ENCODE measurements at regions not wholly inside any gene's neighbourhood (a gene's known extent, or its start where the extent isn't known, plus 50 kb on each side); places are given as distances from the start of the nearest gene placed in this dataset.
"Not testable (repeated sequence)": the region's sequence is repeated elsewhere in the genome, so short reads cannot be mapped to it uniquely, and the experiment has no call there.

- DNase-seq: peak; percentile 56
These were observed 361.5 kb downstream of the RRAGC start for GRCh38 chr1:38497921-38498656.

DNA sequence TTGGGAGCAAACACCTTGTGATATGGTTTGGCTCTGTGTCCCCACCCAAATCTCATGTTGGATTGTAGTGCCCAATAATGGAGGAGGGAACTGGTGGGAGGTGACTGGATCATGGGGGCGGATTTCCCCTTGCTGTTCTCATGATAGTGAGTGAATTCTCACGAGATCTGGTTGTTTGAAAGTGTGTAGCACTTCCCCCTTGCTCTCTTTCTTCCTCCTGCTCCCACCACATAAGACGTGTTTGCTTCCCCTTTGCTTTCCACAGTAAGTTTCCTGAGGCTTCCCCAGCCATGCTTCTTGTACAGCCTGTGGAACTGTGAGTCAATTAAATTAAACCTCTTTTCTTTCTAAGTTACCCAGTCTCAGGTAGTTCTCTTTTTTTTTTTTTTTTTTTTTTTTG lies 366.3 kb downstream of the RRAGC start:
- DNase-seq: not testable (repeated sequence)

GRCh38 chr1:38489844-38490270 lies 369.7 kb downstream of the RRAGC start:
- peak; percentile 86 for DNase-seq

DNA sequence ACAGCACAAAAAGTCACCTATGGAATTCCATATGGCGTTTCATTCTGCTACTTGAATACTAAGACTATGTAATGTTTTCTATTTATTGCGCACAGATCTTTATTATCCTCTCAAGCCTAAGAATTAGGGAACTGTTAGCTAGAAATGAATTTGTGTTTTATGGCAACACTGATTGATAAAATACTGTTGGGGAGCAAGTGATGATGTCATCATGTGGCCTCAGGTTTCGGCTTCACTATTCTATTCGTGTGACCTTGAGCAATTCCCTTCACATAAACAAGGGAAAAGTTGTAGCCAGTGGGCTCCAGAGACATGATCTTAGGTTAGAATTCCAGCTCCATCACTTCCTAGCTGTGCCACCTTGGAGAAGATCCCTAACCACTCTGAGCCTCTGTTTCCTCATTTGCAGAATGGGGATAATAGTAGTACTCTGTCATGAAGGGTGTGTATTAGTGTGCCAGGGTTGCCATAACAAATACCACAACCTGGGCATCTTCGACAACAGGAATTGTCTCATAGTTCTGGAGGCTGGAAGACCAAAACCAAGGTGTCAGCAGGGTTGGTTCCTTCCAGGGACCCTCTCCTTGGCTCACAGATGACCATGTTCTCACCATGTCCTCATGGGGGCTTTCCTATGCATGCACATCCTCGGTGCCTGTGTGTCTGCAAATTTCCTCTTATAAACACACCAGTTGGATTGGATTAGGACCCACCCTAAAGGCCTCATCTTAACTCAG lies 371.2 kb downstream of the RRAGC start:
- no peak for DNase-seq

DNA sequence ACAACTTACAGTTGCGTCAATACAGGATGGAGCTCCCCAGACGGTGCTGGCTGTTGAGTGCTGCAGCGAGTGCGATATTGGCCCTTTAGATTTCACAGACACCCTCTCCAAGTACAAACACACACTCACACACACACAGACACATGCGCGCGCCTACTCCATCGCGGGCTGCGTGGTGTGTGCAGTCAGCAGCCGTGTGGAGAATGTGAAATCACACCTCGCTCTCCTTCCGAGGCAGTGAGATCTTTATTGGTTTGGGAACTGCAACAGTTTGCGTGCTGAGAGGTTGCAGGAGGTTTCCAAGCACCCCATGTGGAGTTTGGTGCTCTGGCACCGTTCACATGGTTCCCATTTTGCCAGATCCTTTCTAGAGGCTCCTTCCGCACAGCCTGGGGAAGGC lies 372.2 kb downstream of the RRAGC start:
- no peak for DNase-seq

GRCh38 chr1:38486085-38486484 lies 373.5 kb downstream of the RRAGC start:
- DNase-seq: no peak

DNA sequence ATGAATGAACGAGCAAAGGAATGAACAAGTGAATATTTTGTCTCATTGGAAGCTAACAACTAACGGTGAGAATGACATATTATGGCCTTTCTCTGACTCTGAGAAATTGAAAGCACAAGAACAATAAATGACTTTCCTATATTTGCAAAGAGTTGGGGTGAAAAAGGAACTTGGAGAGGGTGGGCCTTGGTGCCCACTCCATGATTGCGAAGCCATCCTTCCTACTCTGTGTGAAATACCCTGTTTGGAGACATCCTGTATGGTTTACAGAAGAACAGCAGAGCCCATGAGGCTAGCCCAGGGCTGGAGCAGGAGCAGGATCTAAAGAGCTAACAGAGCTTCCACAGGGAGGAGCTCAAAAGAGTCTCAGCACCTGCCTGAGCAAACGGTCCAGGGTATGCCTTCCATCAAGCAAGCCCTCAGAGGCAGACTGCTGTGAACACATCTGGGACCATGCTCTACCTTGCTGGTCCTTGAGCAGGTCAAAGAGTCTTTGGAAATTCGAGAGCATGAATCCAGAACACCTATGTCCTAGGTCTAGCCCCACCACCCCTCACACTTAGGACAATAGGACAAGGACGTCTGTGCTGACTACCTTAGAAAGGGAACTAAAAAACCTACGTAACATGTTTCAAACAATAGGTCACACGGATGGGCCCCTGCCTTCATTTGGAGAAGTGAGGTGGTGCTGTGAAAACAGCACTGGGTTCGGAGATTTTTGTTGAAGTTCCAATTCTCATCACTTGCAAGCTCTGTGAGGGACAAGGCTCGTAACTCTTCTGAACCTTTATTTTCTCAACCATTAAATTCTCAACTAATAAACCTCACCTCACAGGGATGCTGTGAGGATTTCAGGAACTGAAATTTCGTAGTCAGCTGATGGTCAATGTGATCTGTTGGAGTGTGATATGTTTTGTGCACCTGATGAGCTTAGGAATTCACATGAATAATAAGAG lies 377.4 kb downstream of the RRAGC start:
- no peak for DNase-seq

DNA sequence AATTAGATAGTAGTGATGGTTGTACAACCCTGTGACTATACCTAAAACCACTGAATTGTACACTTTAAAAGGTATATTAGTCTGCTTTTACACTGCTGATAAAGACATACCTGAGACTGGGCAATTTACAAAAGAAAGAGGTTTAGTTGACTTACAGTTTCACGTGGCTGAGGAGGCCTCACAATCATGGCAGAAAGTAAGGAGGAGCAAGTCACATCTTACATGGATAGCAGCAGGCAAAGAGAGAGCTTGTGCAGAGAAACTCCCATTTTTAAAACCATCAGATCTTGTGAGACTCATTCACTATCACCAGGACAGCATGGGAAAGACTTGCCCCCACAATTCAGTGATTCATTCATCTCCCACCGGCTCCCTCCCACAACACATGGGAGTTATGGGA lies 379.9 kb downstream of the RRAGC start:
- not testable (repeated sequence) for DNase-seq

DNA sequence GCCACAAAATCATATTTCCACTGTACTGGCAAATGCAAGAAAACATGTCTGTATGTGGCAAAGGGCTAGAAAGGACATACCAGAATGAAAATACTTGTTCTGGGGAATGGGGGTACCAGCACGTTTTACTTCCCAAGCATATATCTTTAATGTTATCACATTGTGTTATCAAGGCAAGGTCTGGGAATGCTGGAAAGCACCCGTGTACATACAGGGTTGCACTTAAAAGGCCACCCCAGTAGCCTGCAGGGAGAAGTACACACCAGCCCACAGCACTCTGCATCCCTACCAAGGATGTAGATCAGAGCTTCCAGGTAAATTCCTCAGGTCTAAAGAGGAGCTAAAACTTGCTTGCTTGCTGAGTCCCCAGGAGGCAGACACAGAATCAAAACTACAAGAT lies 381.8 kb downstream of the RRAGC start:
- DNase-seq: no peak

GRCh38 chr1:38476850-38477178 lies 382.8 kb downstream of the RRAGC start:
- DNase-seq: no peak

DNA sequence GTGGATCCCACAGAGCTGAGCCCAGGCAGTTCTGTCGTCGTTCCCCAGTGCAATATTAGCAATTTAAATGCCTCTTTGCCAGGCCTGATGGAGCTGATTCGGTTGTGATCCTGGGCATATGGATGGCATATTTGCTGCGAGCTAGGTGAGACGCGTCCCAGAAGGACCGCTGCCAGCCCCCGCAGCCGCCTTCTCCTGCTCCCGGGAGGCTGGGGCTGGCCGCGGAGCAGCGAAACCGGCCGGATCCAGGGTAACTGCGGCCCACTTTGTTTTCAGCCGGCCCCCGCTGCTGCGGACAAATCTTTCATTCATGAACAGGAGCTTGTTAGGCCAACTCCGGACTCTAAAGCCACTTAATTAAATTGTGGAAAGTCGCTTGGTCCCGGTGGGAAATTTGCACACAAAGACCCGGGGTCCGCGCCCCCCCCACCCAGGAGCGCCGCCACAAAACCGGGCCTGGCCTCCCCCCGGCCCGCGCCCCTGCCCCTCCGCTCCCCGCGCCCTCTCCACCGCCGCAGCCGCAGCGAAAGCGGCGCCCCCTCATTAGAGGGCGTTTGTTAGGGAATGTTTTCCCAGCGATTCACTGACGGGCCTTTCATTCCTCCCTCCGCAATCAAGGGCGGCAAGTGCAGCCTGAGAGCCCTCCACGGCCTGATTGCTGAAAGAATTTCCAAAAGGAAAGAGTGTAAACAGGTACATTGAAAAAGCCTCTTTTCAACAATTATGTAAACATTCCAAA lies 383.3 kb downstream of the RRAGC start:
- DNase-seq: no peak

DNA sequence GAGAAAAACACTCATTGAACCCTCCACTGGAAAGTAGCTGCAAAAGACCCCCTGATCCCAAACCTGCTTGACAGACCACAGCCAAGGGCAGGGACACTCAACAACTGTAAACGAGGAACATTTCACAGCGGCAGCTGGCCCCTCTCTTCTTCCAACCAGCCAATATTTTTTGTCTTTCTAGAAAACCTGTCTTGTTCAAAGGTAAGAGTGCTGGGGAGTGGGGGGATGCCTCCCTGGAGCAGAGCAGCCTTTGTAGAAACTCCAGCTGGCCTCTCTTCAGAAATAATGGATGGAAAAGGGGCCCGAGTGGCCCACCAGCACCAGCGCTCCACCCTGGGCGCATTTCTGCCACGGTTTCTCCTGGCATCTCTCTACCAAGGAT lies 384.0 kb downstream of the RRAGC start:
- no peak for DNase-seq

GRCh38 chr1:38474738-38475623 lies 384.6 kb downstream of the RRAGC start:
- DNase-seq: no peak

GRCh38 chr1:38466487-38466886 lies 393.1 kb downstream of the RRAGC start:
- no peak for DNase-seq

DNA sequence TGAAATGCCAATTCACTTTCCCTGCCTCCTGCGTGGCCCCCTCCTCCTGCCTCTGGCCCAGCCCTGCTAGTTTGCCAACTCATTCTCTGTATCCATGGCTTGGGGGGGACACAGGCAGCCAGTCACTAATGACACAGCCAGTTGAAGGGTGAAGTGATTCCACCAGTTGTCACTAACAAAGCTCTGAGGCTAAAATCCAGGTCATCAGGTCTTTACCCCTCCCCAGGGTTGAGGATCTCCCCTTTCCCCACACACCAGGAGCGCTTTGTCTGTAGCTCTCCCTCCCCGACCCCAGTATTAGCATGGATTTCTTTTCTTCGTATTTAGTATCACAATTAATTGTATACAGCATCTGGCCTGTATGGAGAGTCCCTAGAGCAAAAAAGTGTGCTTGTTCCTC lies 394.1 kb downstream of the RRAGC start:
- DNase-seq: no peak

DNA sequence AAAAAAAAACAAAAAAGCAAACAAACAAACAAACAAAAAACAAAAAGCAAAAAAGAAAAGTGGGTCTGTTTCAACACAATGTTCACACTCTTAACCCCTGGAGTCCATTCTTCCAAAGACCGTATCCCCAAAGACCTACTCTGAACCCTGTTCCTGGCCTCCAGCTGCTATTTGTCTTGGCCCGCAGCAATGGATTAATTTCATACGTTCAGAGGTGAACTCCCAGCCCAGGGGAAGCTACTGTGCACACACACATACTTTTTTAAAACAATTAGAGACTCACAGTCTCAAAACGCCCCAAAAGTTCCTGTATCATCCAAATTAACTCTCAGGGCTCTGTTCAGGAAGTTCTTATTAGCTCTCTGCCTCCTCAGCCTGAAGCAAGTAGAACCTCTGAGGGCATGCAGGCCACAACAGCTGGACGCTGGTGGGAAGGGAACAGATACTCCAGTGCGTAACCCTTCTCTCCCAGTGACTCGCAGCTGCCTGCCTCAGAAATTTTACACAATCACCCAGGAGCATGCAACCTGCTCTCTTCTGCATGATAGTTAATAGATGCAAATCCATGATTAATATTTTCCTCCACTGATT lies 395.4 kb downstream of the RRAGC start:
- DNase-seq: peak; percentile 47

DNA sequence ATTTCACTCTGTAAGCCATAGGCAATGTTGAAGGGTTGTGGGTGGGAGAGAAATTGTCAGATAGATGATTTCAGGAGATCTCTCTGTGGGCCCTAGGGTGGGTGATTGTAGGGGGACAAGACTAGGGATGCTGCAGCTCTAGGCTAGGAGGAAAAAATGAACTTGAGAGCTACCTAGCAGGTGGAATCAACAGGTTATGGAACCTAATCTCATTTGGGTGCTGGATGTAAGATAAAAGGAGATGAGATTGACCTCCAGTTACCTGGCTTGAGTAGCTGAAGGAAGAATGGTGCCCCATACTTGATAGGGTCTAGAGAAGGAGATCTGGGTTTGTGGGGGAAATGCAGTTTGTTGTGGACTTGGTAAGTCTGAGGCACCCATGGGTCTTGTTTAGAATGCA lies 396.5 kb downstream of the RRAGC start:
- DNase-seq: no peak

DNA sequence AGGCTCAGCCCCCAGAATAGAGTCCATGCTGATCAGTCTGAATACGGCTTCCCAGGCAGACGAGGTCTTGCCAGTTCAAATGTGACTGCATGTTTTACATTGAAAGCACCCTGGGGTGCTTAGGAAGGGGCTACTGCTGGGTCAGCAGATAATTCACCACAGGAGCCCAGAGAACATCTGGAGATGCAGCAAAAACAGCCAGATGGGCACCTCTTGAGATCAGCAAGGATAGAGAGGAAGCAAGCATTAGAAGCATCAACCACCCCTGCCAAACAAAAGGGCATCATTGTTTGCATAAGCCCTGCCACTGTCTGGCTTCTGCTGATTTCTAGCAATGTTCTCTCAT lies 403.1 kb downstream of the RRAGC start:
- peak; percentile 80 for DNase-seq

DNA sequence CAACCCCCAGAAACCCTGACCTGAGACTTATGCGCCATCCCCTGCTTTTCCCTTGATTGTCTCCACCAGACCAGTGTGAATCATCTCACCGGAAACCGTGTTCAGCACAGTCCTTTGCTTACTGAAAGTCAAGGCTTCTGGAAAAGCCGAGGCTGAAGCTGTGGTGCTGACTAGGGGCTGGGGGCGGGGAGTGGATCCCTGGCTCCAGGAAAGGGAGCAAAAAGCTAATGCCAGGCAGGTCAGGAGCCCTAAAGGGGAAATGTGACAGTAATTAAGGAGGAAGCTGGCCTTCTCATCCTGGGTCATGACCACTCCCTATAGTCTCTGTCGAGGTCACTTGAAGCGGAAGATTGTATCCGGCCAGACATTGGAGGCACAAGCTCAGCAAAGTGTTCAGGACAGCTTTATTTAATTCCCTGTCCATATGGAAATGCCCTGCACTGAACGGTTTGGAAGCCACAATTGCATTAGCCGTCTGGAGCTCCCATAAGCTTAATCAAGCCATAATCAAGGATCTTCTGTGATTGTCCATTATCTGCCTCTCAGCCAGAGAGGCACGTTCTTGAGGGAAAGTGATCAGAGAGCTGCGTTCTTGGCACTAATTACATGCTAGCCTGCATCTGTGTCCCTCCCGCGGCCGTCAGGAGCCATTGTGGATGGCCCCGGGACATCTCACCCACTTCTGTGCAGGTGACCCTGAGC lies 403.6 kb downstream of the RRAGC start:
- peak; percentile 99 for DNase-seq

DNA sequence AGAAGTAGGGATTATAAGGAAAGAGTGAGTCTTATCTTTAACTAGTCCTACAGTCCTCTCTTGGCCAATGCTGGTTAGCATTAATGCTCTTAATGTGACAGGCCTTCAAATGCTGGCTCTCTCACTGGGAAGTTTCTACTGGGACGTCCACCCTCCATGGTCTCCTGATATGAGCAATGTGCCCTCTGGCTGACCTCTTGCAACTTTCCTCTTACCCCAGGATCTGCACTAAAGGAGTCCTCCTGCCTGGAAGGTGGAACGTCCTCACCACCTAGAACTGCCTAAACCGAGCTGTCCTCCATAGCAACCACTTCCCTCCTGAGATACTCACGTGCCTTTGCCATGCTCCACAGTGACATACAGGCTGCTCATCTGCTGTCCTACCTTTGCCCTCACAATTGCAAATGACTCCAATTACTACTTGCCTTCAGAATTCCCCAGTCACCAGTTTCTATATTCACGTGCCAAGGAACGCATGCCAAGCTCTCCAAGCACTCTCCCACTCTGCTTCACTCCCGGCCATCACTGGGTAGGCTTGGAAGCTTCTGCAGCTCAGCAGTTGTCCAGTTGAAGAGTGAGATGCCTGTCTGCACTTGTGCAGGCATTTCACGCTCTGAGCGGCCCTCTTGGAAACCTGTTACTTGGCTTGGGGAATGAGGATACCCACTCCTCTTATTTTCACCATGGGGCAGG lies 404.7 kb downstream of the RRAGC start:
- DNase-seq: no peak

All from NCI-H82 (cell line).